H1 (cell line): ENCODE measurements at regions not wholly inside any gene's neighbourhood (a gene's known extent, or its start where the extent isn't known, plus 50 kb on each side); places are given as distances from the start of the nearest gene placed in this dataset.

Source experiments
- CTCF ChIA-PET: fragments of 300-600 bp; sonication (Branson Sonifier 250); formaldehyde crosslinking; loops from one replicate; lab custom pipeline; 2021; ENCODE audit not compliant: partially characterized antibody; lab: Charles Lee
- POLR2A ChIA-PET: fragments of 300-600 bp; sonication (Branson Sonifier 250); formaldehyde crosslinking; loops from one replicate; lab custom pipeline; 2021; ENCODE audit warnings: inconsistent platforms; ENCODE audit not compliant: partially characterized antibody; lab: Charles Lee
- DNase-seq, 2 experiments: peaks; one replicate each; pipeline versions ENCODE4 v3.0.0 to v3.0.0-alpha.2; 2010 to 2022; ENCODE audit warnings: low spot score in 2 of 2, low read depth in 1 of 2, mixed read lengths in 1 of 2
- FAIRE-seq: peaks from 2 replicates; lab custom pipeline; 2011; peaks lifted over from hg19 to GRCh38; lab: Jason Lieb, UNC
- H2AFZ ChIP-seq: 2 replicates; pipeline ENCODE4 v1.8.1; 2012; ENCODE audit warnings: low read length, inconsistent platforms
- H2AK5ac ChIP-seq: 2 replicates; pipeline ENCODE4 v1.6.1; 2013; ENCODE audit warnings: low read depth, low read length
- H2BK120ac ChIP-seq: replicated peaks from 2 replicates; pipeline ENCODE3; 2013; ENCODE audit warnings: low read depth, low read length, inconsistent platforms
- H2BK12ac ChIP-seq: 2 replicates; pipeline ENCODE4 v1.6.1; 2013; ENCODE audit warnings: low read depth, low read length
- H2BK15ac ChIP-seq: 2 replicates; pipeline ENCODE4 v1.6.1; 2013; ENCODE audit warnings: low read length
- H2BK20ac ChIP-seq: 2 replicates; pipeline ENCODE4 v1.6.1; 2013; ENCODE audit warnings: low read length
- H2BK5ac ChIP-seq: 2 replicates; pipeline ENCODE4 v1.6.1; 2013; ENCODE audit warnings: low read depth, low read length
- H3K14ac ChIP-seq: 2 replicates; pipeline ENCODE4 v1.6.1; 2013; ENCODE audit warnings: inconsistent platforms; ENCODE audit not compliant: insufficient read length
- H3K18ac ChIP-seq: 2 replicates; pipeline ENCODE4 v1.6.1; 2013; ENCODE audit warnings: low read length; ENCODE audit errors: extremely low read depth
- H3K23ac ChIP-seq: 2 replicates; pipeline ENCODE4 v1.6.1; 2013; ENCODE audit warnings: inconsistent platforms; ENCODE audit not compliant: insufficient read length
- H3K23me2 ChIP-seq: 2 replicates; pipeline ENCODE4 v1.6.1; 2013; ENCODE audit warnings: low read depth, low read length
- H3K27ac ChIP-seq: 2 replicates; pipeline ENCODE4 v1.6.1; 2011; ENCODE audit warnings: low read depth, low read length, inconsistent platforms
- H3K27me3 ChIP-seq, 4 experiments: replicated peaks in 1 of 4; 1 replicate in 1 of 4; 2 replicates in 3 of 4; pipeline versions ENCODE4 v1.6.1 to v1.8.1; 2011 to 2013; ENCODE audit warnings: low read length in 3 of 4, mild to moderate bottlenecking in 3 of 4, inconsistent platforms in 2 of 4, mixed read lengths in 2 of 4, moderate library complexity in 1 of 4; ENCODE audit not compliant: control insufficient read depth in 3 of 4, insufficient read depth in 3 of 4; ENCODE audit errors: extremely low read depth in 1 of 4
- H3K36me3 ChIP-seq, 4 experiments: 2 replicates each; pipeline versions ENCODE4 v1.6.1 to v1.8.1; 2011 to 2013; ENCODE audit warnings: mild to moderate bottlenecking in 4 of 4, low read length in 3 of 4, moderate library complexity in 2 of 4, control low read depth in 1 of 4, inconsistent platforms in 1 of 4; ENCODE audit not compliant: insufficient read depth in 4 of 4, control insufficient read depth in 2 of 4
- H3K4ac ChIP-seq: replicated peaks from 2 replicates; pipeline ENCODE3; 2013; ENCODE audit warnings: low read length, low read depth, mixed read lengths, inconsistent platforms; ENCODE audit not compliant: insufficient read length
- H3K4me1 ChIP-seq, 4 experiments: replicated peaks in 1 of 4; 1 replicate in 1 of 4; 2 replicates in 3 of 4; pipeline versions ENCODE4 v1.6.1 to v1.8.1; 2011 to 2013; ENCODE audit warnings: low read length in 3 of 4, inconsistent platforms in 2 of 4, mixed read lengths in 1 of 4; ENCODE audit not compliant: insufficient read depth in 4 of 4, control insufficient read depth in 3 of 4
- H3K4me2 ChIP-seq, 2 experiments: 2 replicates each; pipeline versions ENCODE4 v1.6.1 to v1.8.1; 2011 to 2013; ENCODE audit warnings: low read depth in 2 of 2, low read length in 2 of 2, control low read depth in 1 of 2, inconsistent platforms in 1 of 2, mild to moderate bottlenecking in 1 of 2; ENCODE audit not compliant: insufficient read depth in 1 of 2
- H3K4me3 ChIP-seq, 4 experiments: fragments of 200-600, 300-600 bp in 1 of 4; sonication (generic), shearing (Covaris generic), sonication (Bioruptor Twin) in 1 of 4; 2 replicates each; pipeline versions ENCODE4 v1.5.1 to v1.8.1; 2011 to 2016; ENCODE audit warnings: low read length in 4 of 4, low read depth in 3 of 4, control low read depth in 2 of 4, inconsistent platforms in 2 of 4, mild to moderate bottlenecking in 2 of 4, mixed read lengths in 1 of 4, moderate library complexity in 1 of 4; ENCODE audit not compliant: insufficient read depth in 2 of 4; ENCODE audit errors: extremely low read depth in 1 of 4
- H3K56ac ChIP-seq: replicated peaks from 2 replicates; pipeline ENCODE3; 2013; ENCODE audit warnings: low read depth, mild to moderate bottlenecking, mixed read lengths, low read length, inconsistent platforms; ENCODE audit not compliant: insufficient read length
- H3K79me1 ChIP-seq: 2 replicates; pipeline ENCODE4 v1.6.1; 2013; ENCODE audit warnings: low read depth, low read length, control low read depth
- H3K79me2 ChIP-seq, 2 experiments: 2 replicates each; pipeline versions ENCODE4 v1.6.1 to v1.8.1; 2012 to 2013; ENCODE audit warnings: low read length in 2 of 2, mild to moderate bottlenecking in 2 of 2, inconsistent platforms in 1 of 2; ENCODE audit not compliant: insufficient read depth in 2 of 2, control insufficient read depth in 1 of 2
- H3K9ac ChIP-seq, 4 experiments: replicated peaks in 1 of 4; 1 replicate in 1 of 4; 2 replicates in 3 of 4; pipeline versions ENCODE4 v1.6.1 to v1.8.1; 2011 to 2013; ENCODE audit warnings: low read depth in 3 of 4, low read length in 3 of 4, control low read depth in 2 of 4, mild to moderate bottlenecking in 2 of 4, moderate library complexity in 2 of 4, inconsistent platforms in 1 of 4; ENCODE audit errors: extremely low read depth in 1 of 4
- H3K9me3 ChIP-seq, 2 experiments: 2 replicates each; pipeline versions ENCODE4 v1.6.1 to v1.8.1; 2012 to 2013; ENCODE audit warnings: mild to moderate bottlenecking in 2 of 2, moderate library complexity in 2 of 2, control low read depth in 1 of 2, inconsistent platforms in 1 of 2, low read depth in 1 of 2, low read length in 1 of 2, mixed read lengths in 1 of 2; ENCODE audit not compliant: insufficient read depth in 2 of 2
- H4K20me1 ChIP-seq, 2 experiments: replicated peaks in 1 of 2; 2 replicates each; pipeline versions ENCODE3 to v1.8.1; 2011 to 2013; ENCODE audit warnings: inconsistent platforms in 2 of 2, low read length in 2 of 2, mild to moderate bottlenecking in 1 of 2; ENCODE audit not compliant: insufficient read depth in 2 of 2, control insufficient read depth in 1 of 2
- H4K5ac ChIP-seq: 2 replicates; pipeline ENCODE4 v1.6.1; 2013; ENCODE audit warnings: low read length, low read depth, mixed read lengths, inconsistent platforms; ENCODE audit not compliant: insufficient read length
- H4K8ac ChIP-seq: 2 replicates; pipeline ENCODE4 v1.8.0; 2013; ENCODE audit warnings: mild to moderate bottlenecking, moderate library complexity, low read length, inconsistent platforms; ENCODE audit not compliant: insufficient read depth; ENCODE audit errors: extremely low read depth
- H4K91ac ChIP-seq: replicated peaks from 2 replicates; pipeline ENCODE3; 2013; ENCODE audit warnings: low read length, mixed read lengths, inconsistent platforms; ENCODE audit not compliant: insufficient read length
- ASH2L ChIP-seq: fragments of 200-600, 300-600 bp; sonication (generic); IDR thresholded peaks from one replicate; pipeline ENCODE4 v1.7.1; 2017; ENCODE audit warnings: low read length
- BACH1 ChIP-seq: IDR thresholded peaks from 2 replicates; pipeline ENCODE4 v1.6.1; 2012; ENCODE audit warnings: low read length, improper control_type of control experiment
- CHD1 ChIP-seq: IDR thresholded peaks from 2 replicates; pipeline ENCODE4 v1.6.1; 2012; ENCODE audit warnings: low read depth, low read length, improper control_type of control experiment
- HDAC2 ChIP-seq, 2 experiments: fragments of 300-600 bp in 1 of 2; sonication (generic) in 1 of 2; IDR thresholded peaks; 2 replicates each; pipeline ENCODE4 v1.6.1; 2011 to 2012; ENCODE audit warnings: low read depth in 2 of 2, low read length in 2 of 2, mild to moderate bottlenecking in 2 of 2, moderate library complexity in 2 of 2, borderline replicate concordance in 1 of 2, inconsistent platforms in 1 of 2
- KDM1A ChIP-seq: fragments of 200-600, 300-600 bp; sonication (generic); IDR thresholded peaks from 2 replicates; pipeline ENCODE4 v1.7.1; 2016; ENCODE audit warnings: mild to moderate bottlenecking, low read length, borderline replicate concordance
- KDM4A ChIP-seq: IDR thresholded peaks from one replicate; pipeline ENCODE4 v1.7.1; 2012; ENCODE audit warnings: low read depth, mild to moderate bottlenecking, moderate library complexity, low read length, inconsistent platforms; ENCODE audit not compliant: severe bottlenecking
- MAFK ChIP-seq: IDR thresholded peaks from 2 replicates; pipeline ENCODE4 v1.6.1; 2012; ENCODE audit warnings: low read depth, mild to moderate bottlenecking, improper control_type of control experiment, low read length
- POLR2A ChIP-seq, 2 experiments: IDR thresholded peaks; 1 replicate in 1 of 2; 2 replicates in 1 of 2; pipeline ENCODE4 v1.6.1; 2011; ENCODE audit warnings: low read depth in 2 of 2, low read length in 2 of 2, mild to moderate bottlenecking in 2 of 2; ENCODE audit errors: control extremely low read depth in 1 of 2
- RBBP5 ChIP-seq: IDR thresholded peaks from 2 replicates; pipeline ENCODE4 v1.7.1; 2012; ENCODE audit warnings: low read depth, mild to moderate bottlenecking, inconsistent platforms, low read length, moderate library complexity, borderline replicate concordance
- RNF2 ChIP-seq: fragments of 200-900, 300-1000 bp; sonication (generic); IDR thresholded peaks from 2 replicates; pipeline ENCODE4 v1.7.1; 2016; ENCODE audit warnings: borderline replicate concordance, low read depth, mild to moderate bottlenecking, antibody characterized with exemption, low read length; ENCODE audit not compliant: poor library complexity, severe bottlenecking; ENCODE audit errors: missing control alignments
- SP2 ChIP-seq: IDR thresholded peaks from 2 replicates; pipeline ENCODE4 v1.6.1; 2012; ENCODE audit warnings: mild to moderate bottlenecking, low read length, inconsistent platforms
- SUZ12 ChIP-seq: fragments of 200-600 bp; sonication (generic); IDR thresholded peaks from 2 replicates; pipeline ENCODE4 v1.6.1; 2012; ENCODE audit warnings: mild to moderate bottlenecking, inconsistent platforms, low read length, moderate library complexity, mixed read lengths
- TEAD4 ChIP-seq: IDR thresholded peaks from 2 replicates; pipeline ENCODE4 v1.6.1; 2012; ENCODE audit warnings: low read depth, low read length, inconsistent platforms, mixed read lengths
- YY1 ChIP-seq: IDR thresholded peaks from 2 replicates; pipeline ENCODE4 v1.6.1; 2011; ENCODE audit warnings: low read depth, mild to moderate bottlenecking, low read length
- WGBS, 2 experiments: shearing (Covaris generic) in 1 of 2; methylation state at CpG; one replicate each; pipeline versions ENCODE4 v1.1.6 to v1.1.7; 2013 to 2015; ENCODE audit warnings: low lambda C conversion rate in 2 of 2, mixed read lengths in 2 of 2, inconsistent platforms in 1 of 2, low coverage in 1 of 2, missing lambda C conversion rate in 1 of 2; ENCODE audit not compliant: insufficient replicate concordance in 2 of 2, insufficient coverage in 1 of 2, insufficient read length in 1 of 2; ENCODE audit errors: extremely low coverage in 1 of 2, missing lambda C conversion rate in 1 of 2; 5-methylcytosine and 5-hydroxymethylcytosine counted together

GRCh38 chr7:32178677-32179366, 108.6 kb upstream of the PDE1C start:
- Histone ChIP-seq H2BK120ac (no peak overlapping the region), H3K23ac (no peak overlapping the region), H3K18ac (no peak overlapping the region), H3K27ac (no peak overlapping the region), H4K91ac (no peak overlapping the region), H2AFZ (no peak overlapping the region), H3K9me3 (no peaks in the 10 kb centered on the region), H3K4me2 (no peak overlapping the region), H4K8ac (no peak overlapping the region), H3K79me2 (no peaks in the 10 kb centered on the region), H3K79me1 (no peaks in the 10 kb centered on the region), H2BK5ac (no peak overlapping the region), H2BK15ac (no peak overlapping the region), H3K9ac (no peak overlapping the region), H3K36me3 (no peaks in the 10 kb centered on the region), H3K56ac (no peak overlapping the region), H2AK5ac (no peak overlapping the region), H3K14ac (no peak overlapping the region), H3K4ac (no peak overlapping the region), H3K23me2 (no peaks in the 10 kb centered on the region), H4K20me1 (no peaks in the 10 kb centered on the region), H2BK12ac (no peak overlapping the region), H4K5ac (no peak overlapping the region), H3K4me3 (no peak overlapping the region), H2BK20ac (no peak overlapping the region), H3K27me3 (no peaks in the 10 kb centered on the region), H3K4me1 (peaks cover 0 to 4% (median 2%) of the 10 kb centered on the region in 4 experiments; a peak in 2 of 7 replicates)
- ChIA-PET POLR2A (no interaction called here), CTCF (interaction anchor here (0.6 to 4.5 kb wide), 4 partner anchors 11 to 873 kb away, joined by 3 to 22 read pairs (median 4); no protein-coding TSS in a partner anchor)
- FAIRE-seq (no peak), DNase-seq (no peak)
- WGBS, 2 experiments = 93% methylated on average over 5 of the region's 7 CpGs; no CpG with 5 or more reads in 1 of the 2 experiments
- no peak for TF ChIP-seq KDM1A
- no peak for TF ChIP-seq HDAC2 (IDR thresholded peaks at IDR 0.05; ENCODE audit: borderline replicate concordance in 1 of 2, low read depth in 2 of 2, low read length in 2 of 2)
- no peak for TF ChIP-seq KDM4A
- no peak for TF ChIP-seq SP2
- no peak for TF ChIP-seq POLR2A (IDR thresholded peaks at IDR 0.05; ENCODE audit: control extremely low read depth in 1 of 2, low read depth in 2 of 2, low read length in 2 of 2)
- TF ChIP-seq RBBP5 = no peak
- no peak for TF ChIP-seq YY1
- no peak for TF ChIP-seq SUZ12
- no peak for TF ChIP-seq RNF2
- TF ChIP-seq CHD1 = no peak
- no peak for TF ChIP-seq ASH2L
- no peak for TF ChIP-seq TEAD4
- TF ChIP-seq BACH1 = no peak
- no peak for TF ChIP-seq MAFK
